GM19455 (cell line): ENCODE measurements at regions not wholly inside any gene's neighbourhood (a gene's known extent, or its start where the extent isn't known, plus 50 kb on each side); places are given as distances from the start of the nearest gene placed in this dataset.
"Not testable (repeated sequence)": the region's sequence is repeated elsewhere in the genome, so short reads cannot be mapped to it uniquely, and the experiment has no call there.

Experiments used
- ATAC-seq: cut with Tn5 transposase; IDR thresholded peaks from one replicate; pipeline ENCODE4 v1.9.1; 2021; ENCODE audit not compliant: unreplicated experiment

- no peak for ATAC-seq
Observed at GRCh38 chr4:33626221-33626620, 2618.1 kb downstream of the ARAP2 start.

DNA sequence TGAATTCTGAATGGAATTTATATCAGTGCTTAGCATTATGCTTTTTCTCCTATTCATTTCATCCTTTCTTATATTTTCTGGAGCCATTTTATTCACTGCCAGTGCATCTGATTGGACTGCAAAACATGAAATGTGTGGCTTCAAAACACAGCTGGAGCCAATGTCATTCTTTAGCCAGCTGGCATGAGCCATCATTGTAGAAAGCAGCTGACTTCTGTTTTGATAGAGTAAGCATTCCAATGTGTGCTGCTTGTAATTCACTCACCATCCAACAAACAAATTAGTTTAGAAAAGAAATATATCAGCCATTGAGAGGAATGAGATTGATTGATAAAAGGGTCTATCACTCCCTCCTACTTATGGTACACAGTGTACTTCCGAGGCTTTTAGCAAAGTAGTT lies 2616.0 kb downstream of the ARAP2 start:
- ATAC-seq: no peak

- no peak for ATAC-seq
Observed at GRCh38 chr4:33649015-33649414, 2595.3 kb downstream of the ARAP2 start.

GRCh38 chr4:33649471-33649870 lies 2594.8 kb downstream of the ARAP2 start:
- no peak for ATAC-seq

DNA sequence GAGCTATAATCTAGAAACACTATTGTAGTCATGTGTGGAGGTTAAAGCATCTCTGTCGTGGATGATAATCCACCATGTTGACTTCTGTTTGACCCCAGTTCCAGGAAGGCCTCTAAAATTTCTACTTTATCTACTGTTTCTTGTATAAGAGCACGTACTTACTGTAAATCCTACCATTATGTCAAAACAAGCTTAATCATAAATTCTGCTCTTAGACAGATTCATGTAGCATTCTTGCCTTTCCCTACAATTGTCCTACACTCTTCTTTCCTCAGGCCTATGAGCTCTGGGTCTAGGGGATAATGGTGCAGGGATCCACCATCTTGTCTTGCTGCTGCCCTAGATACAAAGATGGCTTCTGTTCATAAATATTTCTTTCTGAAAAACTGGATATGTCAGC lies 2594.3 kb downstream of the ARAP2 start:
- ATAC-seq: no peak

- ATAC-seq: no peak
Observed at GRCh38 chr4:33658971-33659370, 2585.3 kb downstream of the ARAP2 start.

DNA sequence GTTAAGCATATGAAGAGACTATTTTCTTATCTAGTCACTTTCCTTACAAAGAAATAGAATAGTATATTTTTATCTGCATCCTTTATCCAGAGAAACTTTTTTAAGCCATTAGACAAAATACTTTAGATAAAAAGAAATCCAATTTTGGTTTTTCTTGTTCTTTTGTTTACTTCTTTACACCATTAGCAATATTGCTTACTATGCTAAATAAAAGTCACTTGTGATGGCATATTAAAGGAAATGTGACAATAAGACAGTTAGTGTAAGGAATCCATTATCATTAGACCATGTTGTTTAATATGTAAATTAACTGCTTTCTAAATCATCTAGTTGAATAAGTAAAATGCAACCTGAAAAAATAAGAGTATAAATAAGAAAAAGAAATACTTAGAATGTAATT lies 2582.7 kb downstream of the ARAP2 start:
- ATAC-seq: no peak

- no peak for ATAC-seq
Observed at GRCh38 chr4:33685939-33686338, 2558.4 kb downstream of the ARAP2 start.

- ATAC-seq: no peak
Observed at GRCh38 chr4:33696041-33696440, 2548.3 kb downstream of the ARAP2 start.

DNA sequence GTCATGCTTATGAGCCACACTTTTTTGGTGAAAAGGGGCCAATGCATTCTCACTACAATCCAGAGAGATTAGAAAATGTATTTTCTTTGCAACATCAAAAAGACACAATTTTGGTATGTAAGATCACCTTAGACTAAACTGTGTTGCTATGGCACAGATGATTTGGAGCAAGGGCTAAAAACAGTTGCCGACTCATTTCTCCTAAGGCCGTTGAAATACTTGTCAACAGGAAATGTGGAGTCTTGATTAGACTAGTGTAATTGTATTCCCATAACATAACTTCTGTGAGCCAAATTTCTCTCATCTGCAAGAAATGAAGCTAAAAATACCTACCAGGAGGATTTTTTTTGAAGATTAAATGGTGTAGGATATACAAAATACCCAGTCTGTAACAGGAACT lies 2547.7 kb downstream of the ARAP2 start:
- no peak for ATAC-seq

- ATAC-seq: no peak
Observed at GRCh38 chr4:33709247-33709646, 2535.1 kb downstream of the ARAP2 start.

DNA sequence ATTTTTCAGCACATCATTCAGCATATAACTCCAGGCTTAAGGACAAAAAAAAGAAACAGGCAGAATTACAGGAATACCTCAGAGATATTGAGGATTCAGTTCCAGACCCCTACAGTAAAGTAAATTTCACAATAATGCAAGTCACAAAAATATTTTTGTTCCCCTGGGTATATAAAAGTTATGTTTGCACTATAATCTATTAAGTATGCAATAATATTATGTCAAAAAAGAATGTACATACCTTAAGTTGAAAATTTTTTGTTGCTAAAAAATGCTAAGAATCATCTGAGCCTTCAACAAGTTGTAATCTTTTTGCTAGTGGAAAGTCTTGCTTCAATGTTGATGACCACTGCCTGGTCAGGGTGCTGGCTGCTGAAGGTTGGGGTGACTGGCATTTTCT lies 2532.5 kb downstream of the ARAP2 start:
- ATAC-seq: no peak

DNA sequence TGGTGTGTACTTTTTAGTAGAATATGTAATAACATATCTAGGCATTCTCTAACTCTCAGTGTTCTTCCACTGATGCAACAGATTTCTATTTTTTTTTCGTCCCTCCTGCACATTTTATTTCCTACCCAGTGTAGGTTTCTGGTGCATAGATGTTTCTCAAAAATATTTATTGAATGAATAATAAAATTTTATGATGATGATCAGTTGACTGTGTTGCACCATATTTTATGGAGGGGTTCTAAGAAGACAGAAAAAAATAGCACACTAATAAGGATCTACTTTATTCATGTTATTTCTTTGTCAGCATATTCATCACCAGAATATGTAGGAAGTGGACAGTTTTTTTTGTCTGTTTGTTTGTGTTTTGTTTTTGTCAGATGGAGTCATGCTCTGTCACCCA lies 2529.3 kb downstream of the ARAP2 start:
- ATAC-seq: no peak

DNA sequence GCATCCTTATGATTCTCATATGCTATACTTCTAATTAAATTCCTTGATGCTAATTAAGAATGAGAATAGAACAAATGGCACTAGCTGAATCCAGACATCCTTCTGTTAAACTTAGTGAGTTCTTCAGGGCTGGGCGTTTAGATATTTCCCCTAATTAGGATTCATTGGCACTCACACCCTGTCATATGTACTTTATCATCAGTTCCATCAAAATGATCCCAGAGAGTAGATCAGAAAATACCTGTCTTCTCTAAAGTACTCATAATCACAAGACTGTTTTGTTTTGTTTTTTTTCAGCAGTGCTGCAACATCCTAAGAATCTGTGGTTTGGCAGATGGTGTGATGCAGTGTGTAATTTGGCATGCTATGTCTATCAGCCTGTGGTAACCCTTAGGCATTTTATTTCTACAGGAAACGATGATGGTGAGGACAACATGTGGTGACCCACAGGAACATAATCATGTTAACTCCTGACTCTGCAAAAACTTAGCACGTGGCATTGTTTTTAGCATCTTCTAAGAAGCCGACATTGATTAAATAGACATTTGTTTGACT lies 2528.4 kb downstream of the ARAP2 start:
- ATAC-seq: no peak

GRCh38 chr4:33722254-33722653 lies 2522.1 kb downstream of the ARAP2 start:
- no peak for ATAC-seq

DNA sequence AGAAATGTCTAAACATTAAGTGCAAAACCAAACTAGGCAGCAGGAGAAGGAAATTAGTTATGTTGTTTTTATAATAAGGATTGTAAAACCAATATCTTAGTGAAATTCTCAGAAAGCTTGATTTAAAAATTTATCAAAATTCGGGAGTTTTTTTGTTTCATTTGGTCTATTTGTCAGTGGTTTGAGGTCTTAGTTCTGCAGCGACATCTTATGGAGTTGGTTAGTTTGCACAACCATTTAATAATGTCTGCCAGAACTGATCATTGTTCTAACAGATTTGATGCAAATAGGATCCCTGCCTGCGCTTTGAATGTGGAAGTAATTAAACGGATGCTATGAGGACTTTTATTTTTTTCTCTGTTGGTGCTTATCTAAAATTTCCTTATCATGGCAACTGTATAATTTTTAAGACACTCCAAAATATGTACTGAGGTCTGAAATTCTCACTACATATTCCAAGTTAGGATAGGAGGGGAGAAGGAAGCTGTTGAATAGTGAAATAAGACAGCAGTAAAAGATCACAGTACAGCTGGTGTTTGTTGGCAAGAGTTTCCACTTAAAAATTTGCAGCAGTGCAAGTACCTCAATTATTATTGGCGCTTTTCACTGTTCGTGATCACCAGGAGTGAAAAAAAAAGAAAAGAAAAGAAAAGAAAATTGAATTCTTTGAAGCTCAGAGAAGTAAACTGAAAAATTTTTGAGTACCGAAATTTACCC lies 2521.4 kb downstream of the ARAP2 start:
- ATAC-seq: no peak

- ATAC-seq: no peak
Observed at GRCh38 chr4:33724685-33725084, 2519.6 kb downstream of the ARAP2 start.

DNA sequence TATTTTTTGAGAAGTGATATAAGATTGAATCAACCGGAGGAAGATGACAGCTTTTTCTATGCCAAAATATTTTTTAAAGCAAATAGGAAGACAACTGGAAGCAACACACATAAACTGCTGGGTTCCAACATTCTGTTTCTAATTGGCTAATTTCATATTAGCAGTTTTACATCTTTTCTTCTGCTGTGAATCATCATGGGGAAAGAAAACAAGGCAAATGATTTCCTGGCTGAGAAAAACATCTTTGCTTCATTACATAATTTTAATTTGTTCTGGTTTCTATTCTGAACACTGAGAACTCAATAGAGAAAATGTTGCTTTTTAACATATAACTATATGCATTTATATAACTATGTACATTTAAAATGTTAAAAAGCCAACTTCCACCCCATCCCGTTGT lies 2518.5 kb downstream of the ARAP2 start:
- ATAC-seq: no peak

DNA sequence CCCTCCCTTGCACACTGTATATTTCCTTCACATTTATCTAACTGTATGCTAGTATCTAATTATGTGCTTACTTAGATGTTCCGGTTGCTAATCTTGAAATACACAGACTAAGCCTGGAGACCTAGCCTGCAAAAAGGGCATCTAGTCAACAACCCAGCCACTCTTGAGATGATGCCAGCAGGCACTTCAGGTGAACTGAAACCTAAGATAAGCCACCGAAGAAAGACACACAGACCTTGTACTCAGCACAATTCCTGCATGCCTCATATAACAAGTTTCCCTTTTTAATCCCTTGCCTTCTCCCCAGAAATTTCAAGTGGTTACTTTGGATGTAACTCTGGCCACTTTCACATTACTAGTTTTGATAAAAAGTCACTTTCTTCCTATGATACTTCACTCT lies 2506.6 kb downstream of the ARAP2 start:
- no peak for ATAC-seq

DNA sequence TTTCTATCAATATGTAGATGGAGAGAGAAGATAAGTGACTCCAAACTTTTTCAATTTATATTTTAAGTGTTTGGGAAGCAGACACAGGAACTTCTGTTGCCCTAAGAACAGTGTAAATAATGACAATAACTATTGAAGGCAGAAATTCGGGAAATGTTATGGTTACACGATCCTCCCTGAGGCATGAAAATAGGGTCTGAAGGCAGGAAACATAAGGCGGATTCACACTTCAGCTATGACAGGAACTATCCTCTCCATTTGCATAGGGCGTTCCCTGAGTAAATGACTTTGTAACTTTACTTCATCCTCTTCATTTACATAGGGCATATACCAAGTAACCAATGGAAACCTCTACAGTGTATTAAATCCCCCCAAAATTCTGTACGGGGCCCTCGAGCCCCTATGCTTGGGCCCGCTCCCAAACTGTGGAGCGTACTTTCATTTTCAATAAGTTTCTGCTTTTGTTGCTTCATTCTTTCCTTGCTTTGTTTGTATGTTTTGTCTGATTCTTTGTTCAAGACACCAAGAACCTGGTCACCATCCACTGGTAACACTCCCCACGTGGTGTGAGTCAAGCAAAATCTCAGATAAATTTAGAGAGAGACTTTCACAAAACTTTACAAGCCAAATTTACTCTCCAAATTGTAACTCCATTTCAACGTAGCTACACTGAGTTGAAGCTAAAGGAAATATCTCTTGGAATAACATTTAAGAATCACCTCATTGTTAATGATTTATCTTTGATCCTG lies 2504.3 kb downstream of the ARAP2 start:
- ATAC-seq: no peak

DNA sequence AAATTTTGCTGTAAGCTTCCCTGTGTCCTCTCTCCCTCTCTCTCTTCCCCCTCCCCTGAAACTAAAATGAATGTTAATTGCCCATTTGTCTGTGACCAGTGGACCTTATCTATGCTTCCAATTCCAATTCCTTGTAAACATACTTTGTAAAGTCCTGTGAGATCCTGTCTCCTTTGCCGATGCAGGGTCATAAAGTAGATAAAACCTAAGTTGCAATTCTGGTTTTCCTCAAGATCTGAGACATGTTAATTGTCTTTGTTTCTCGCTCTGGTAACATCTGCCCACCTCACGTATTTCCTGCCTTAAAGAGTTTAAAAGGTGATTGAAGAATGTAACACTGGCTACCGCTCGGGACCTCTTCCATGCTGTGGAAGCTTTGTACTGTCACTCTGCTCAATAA lies 2503.4 kb downstream of the ARAP2 start:
- ATAC-seq: not testable (repeated sequence)

DNA sequence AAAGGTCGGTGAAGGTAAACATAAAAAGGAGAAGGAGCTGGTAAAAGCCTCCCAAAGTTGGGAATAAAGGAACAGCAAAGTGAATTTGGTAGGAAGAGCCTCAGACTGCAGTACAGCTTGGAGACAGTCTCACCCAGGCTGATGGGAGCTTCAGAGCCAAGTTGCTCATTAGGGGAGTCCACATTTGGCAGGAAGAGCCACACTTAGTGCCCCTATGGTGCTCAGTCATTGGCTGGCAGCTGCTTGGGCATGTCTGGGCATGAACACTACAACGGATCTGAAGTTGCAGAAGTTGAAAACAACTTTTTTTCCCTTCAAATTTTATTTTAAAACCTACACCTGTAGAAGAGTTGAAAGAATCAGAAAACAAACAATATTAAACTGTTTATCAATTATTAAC lies 2497.3 kb downstream of the ARAP2 start:
- ATAC-seq: no peak
